Keratinocyte (primary cell): ENCODE measurements at regions not wholly inside any gene's neighbourhood (a gene's known extent, or its start where the extent isn't known, plus 50 kb on each side); places are given as distances from the start of the nearest gene placed in this dataset.
A peak's percentile ranks its signal among the peaks of the same experiment; 100 is the strongest.

Experiments used
- DNase-seq: peaks from one replicate; pipeline ENCODE4 v3.0.0-alpha.2; 2011; ENCODE audit warnings: low read depth, missing footprints, low spot score
- FAIRE-seq: peaks from 2 replicates; lab custom pipeline; 2011; peaks lifted over from hg19 to GRCh38; lab: Jason Lieb, UNC
- H2AFZ ChIP-seq: 2 replicates; pipeline ENCODE4 v1.6.0; 2012; ENCODE audit warnings: low read length, control low read depth, inconsistent platforms; ENCODE audit not compliant: control insufficient read depth
- H3K27ac ChIP-seq: 2 replicates; pipeline ENCODE4 v1.5.1; 2011; ENCODE audit warnings: low read length; ENCODE audit not compliant: control insufficient read depth, insufficient read depth
- H3K27me3 ChIP-seq: 3 replicates; pipeline ENCODE4 v1.6.0; 2011; ENCODE audit warnings: low read length; ENCODE audit not compliant: control insufficient read depth, insufficient read depth; ENCODE audit errors: extremely low read depth
- H3K36me3 ChIP-seq, 2 experiments: 2 replicates in 1 of 2; 3 replicates in 1 of 2; pipeline ENCODE4 v1.5.1; 2011; ENCODE audit warnings: low read length in 2 of 2, mild to moderate bottlenecking in 1 of 2; ENCODE audit not compliant: control insufficient read depth in 2 of 2, insufficient read depth in 2 of 2; ENCODE audit errors: extremely low read depth in 1 of 2
- H3K4me1 ChIP-seq: 3 replicates; pipeline ENCODE4 v1.5.1; 2011; ENCODE audit warnings: low read length; ENCODE audit not compliant: control insufficient read depth, insufficient read depth; ENCODE audit errors: extremely low read depth
- H3K4me2 ChIP-seq: 3 replicates; pipeline ENCODE4 v1.6.0; 2011; ENCODE audit warnings: low read depth, low read length; ENCODE audit not compliant: control insufficient read depth, insufficient read depth; ENCODE audit errors: extremely low read depth
- H3K4me3 ChIP-seq, 3 experiments: fragments of 200-600 bp in 1 of 3; sonication (generic) in 1 of 3; 2 replicates in 2 of 3; 3 replicates in 1 of 3; pipeline ENCODE4 v1.5.1; 2011 to 2016; ENCODE audit warnings: low read length in 3 of 3, mild to moderate bottlenecking in 3 of 3, control low read depth in 2 of 3, inconsistent platforms in 1 of 3, low read depth in 1 of 3, mixed read lengths in 1 of 3, mixed run types in 1 of 3, moderate library complexity in 1 of 3; ENCODE audit not compliant: control insufficient read depth in 2 of 3, insufficient read depth in 2 of 3; ENCODE audit errors: extremely low read depth in 1 of 3
- H3K79me2 ChIP-seq: 2 replicates; pipeline ENCODE4 v1.6.0; 2012; ENCODE audit warnings: low read length; ENCODE audit not compliant: control insufficient read depth, insufficient read depth
- H3K9ac ChIP-seq: 3 replicates; pipeline ENCODE4 v1.6.0; 2011; ENCODE audit warnings: low read length; ENCODE audit not compliant: control insufficient read depth, insufficient read depth; ENCODE audit errors: extremely low read depth
- H3K9me1 ChIP-seq: 3 replicates; pipeline ENCODE4 v1.6.0; 2011; ENCODE audit warnings: low read length; ENCODE audit not compliant: control insufficient read depth, insufficient read depth; ENCODE audit errors: extremely low read depth
- H3K9me3 ChIP-seq: 2 replicates; pipeline ENCODE4 v1.5.1; 2012; ENCODE audit warnings: low read depth, low read length; ENCODE audit not compliant: control insufficient read depth
- H4K20me1 ChIP-seq: 3 replicates; pipeline ENCODE4 v1.6.0; 2011; ENCODE audit warnings: low read length; ENCODE audit not compliant: control insufficient read depth, insufficient read depth; ENCODE audit errors: extremely low read depth
- CTCF ChIP-seq, 3 experiments: IDR thresholded peaks in 1 of 3; conservative IDR thresholded peaks in 1 of 3; optimal IDR thresholded peaks in 1 of 3; 2 replicates in 2 of 3; 3 replicates in 1 of 3; pipeline versions ENCODE3 to v1.5.1; 2011; ENCODE audit warnings: low read length in 3 of 3, mild to moderate bottlenecking in 3 of 3, moderate library complexity in 2 of 3, control low read depth in 1 of 3, inconsistent platforms in 1 of 3; ENCODE audit not compliant: insufficient read depth in 2 of 3; ENCODE audit errors: extremely low read depth in 1 of 3
- EZH2 ChIP-seq: IDR thresholded peaks from one replicate; pipeline ENCODE4 v1.6.1; 2012; ENCODE audit warnings: inconsistent platforms, mild to moderate bottlenecking, low read length, moderate library complexity
- dilution Hi-C: fragments of 300-500 bp; cut with MboI; formaldehyde crosslinking; loops from one replicate; pipeline ENCODE4 v1.7.0; 2020; ENCODE audit warnings: low sequenced_read_pairs; ENCODE audit not compliant: extremely low pct_ligation_motif_present

- H3K4me2 ChIP-seq = peak overlapping the region; percentile 79
- FAIRE-seq = peak; percentile 86
- no peaks in the 10 kb centered on the region for H3K79me2 ChIP-seq
- dilution Hi-C loops = no loop called here
- no peaks in the 10 kb centered on the region for H3K9me1 ChIP-seq
- H3K4me1 ChIP-seq = peaks cover 19% of the 10 kb centered on the region
- H3K27me3 ChIP-seq = no peaks in the 10 kb centered on the region
- no peaks in the 10 kb centered on the region for H4K20me1 ChIP-seq
- no peak overlapping the region for H3K9ac ChIP-seq
- H3K9me3 ChIP-seq = no peaks in the 10 kb centered on the region
- H3K4me3 ChIP-seq = peak overlapping the region in 1 of 3 experiments; percentile 36
- H3K36me3 ChIP-seq = no peaks in the 10 kb centered on the region
- peak overlapping the region; percentile 62 for H2AFZ ChIP-seq
- peak overlapping the region; percentile 23 for H3K27ac ChIP-seq
- TF ChIP-seq EZH2 (no peak), CTCF (optimal IDR thresholded peaks at IDR 0.05 in 1 of 3, IDR thresholded peaks at IDR 0.05 in 1 of 3, conservative IDR thresholded peaks at IDR 0.05 in 1 of 3; ENCODE audit: extremely low read depth in 1 of 3, insufficient read depth in 2 of 3, low read length in 3 of 3) (no peak)
- DNase-seq = peak; percentile 66
Observed at GRCh38 chr3:139234491-139234890, 109.3 kb upstream of the MRPS22 start.

GRCh38 chr3:139235192-139235591, 108.6 kb upstream of the MRPS22 start:
- no peak overlapping the region for H3K4me3 ChIP-seq

More at GRCh38 chr3:139235192-139235591, 108.6 kb upstream of the MRPS22 start:
- H3K79me2 ChIP-seq = no peaks in the 10 kb centered on the region
- no peak overlapping the region for H3K27ac ChIP-seq
- FAIRE-seq = no peak
- peaks cover 19% of the 10 kb centered on the region for H3K4me1 ChIP-seq
- H3K27me3 ChIP-seq = no peaks in the 10 kb centered on the region
- dilution Hi-C loops = no loop called here
- no peaks in the 10 kb centered on the region for H4K20me1 ChIP-seq
- H2AFZ ChIP-seq = no peak overlapping the region
- H3K9me3 ChIP-seq = no peaks in the 10 kb centered on the region
- TF ChIP-seq CTCF (optimal IDR thresholded peaks at IDR 0.05 in 1 of 3, IDR thresholded peaks at IDR 0.05 in 1 of 3, conservative IDR thresholded peaks at IDR 0.05 in 1 of 3; ENCODE audit: extremely low read depth in 1 of 3, insufficient read depth in 2 of 3, low read length in 3 of 3) (no peak), EZH2 (no peak)
- H3K4me2 ChIP-seq = no peak overlapping the region
- no peak overlapping the region for H3K9ac ChIP-seq
- no peak for DNase-seq
- H3K36me3 ChIP-seq = no peaks in the 10 kb centered on the region
- H3K9me1 ChIP-seq = no peaks in the 10 kb centered on the region
